Thyroid gland (tissue), 4 donors: ENCODE measurements at regions not wholly inside any gene's neighbourhood (a gene's known extent, or its start where the extent isn't known, plus 50 kb on each side); places are given as distances from the start of the nearest gene placed in this dataset.
"Not testable (repeated sequence)": the region's sequence is repeated elsewhere in the genome, so short reads cannot be mapped to it uniquely, and the experiment has no call there.

Experiments
- CTCF ChIP-seq, 6 experiments: fragments of 200-600 bp in 3 of 6; fragments of 450-650 bp in 3 of 6; sonication (generic) in 3 of 6; IDR thresholded peaks; one replicate each; pipeline ENCODE4 v1.5.1; 2016 to 2019; ENCODE audit warnings: antibody characterized with exemption in 6 of 6, mild to moderate bottlenecking in 2 of 6, inconsistent platforms in 1 of 6, moderate library complexity in 1 of 6
- POLR2A ChIP-seq, 2 donors: fragments of 450-650 bp; IDR thresholded peaks; one replicate each; pipeline ENCODE4 v1.6.1; 2017; ENCODE audit warnings: antibody characterized with exemption in 2 of 2, mild to moderate bottlenecking in 2 of 2, moderate library complexity in 1 of 2

- not testable (repeated sequence) for TF ChIP-seq CTCF, POLR2A (IDR thresholded peaks at IDR 0.05)
Measured at GRCh38 chr9:64105193-64105592, 1179.8 kb downstream of the FOXD4L5 start.
